Aorta (tissue), 5 donors: ENCODE measurements at regions not wholly inside any gene's neighbourhood (a gene's known extent, or its start where the extent isn't known, plus 50 kb on each side); places are given as distances from the start of the nearest gene placed in this dataset.

Source experiments
- ATAC-seq: fragments of 200-7000 bp; cut with Tn5 transposase; one replicate; pipeline ENCODE4 v1.9.1; 2022; ENCODE audit warnings: moderate library complexity; ENCODE audit not compliant: low FRiP score
- DNase-seq, 2 donors: peaks; one replicate each; pipeline ENCODE4 v3.0.0-alpha.2; 2020
- H3K27ac ChIP-seq, 2 donors: one replicate each; pipeline ENCODE4 v1.5.1; 2013; ENCODE audit warnings: low read length in 2 of 2, mild to moderate bottlenecking in 2 of 2, moderate library complexity in 2 of 2, control low read depth in 1 of 2, inconsistent platforms in 1 of 2, low read depth in 1 of 2
- H3K27me3 ChIP-seq, 2 donors: one replicate each; pipeline ENCODE4 v1.6.1; 2013; ENCODE audit warnings: control low read depth in 1 of 2, low read length in 1 of 2, mild to moderate bottlenecking in 1 of 2, moderate library complexity in 1 of 2; ENCODE audit not compliant: insufficient read depth in 2 of 2, control insufficient read depth in 1 of 2
- H3K36me3 ChIP-seq, 2 donors: one replicate each; pipeline ENCODE4 v1.6.1; 2013; ENCODE audit warnings: control low read depth in 1 of 2, low read length in 1 of 2, mild to moderate bottlenecking in 1 of 2; ENCODE audit not compliant: insufficient read depth in 2 of 2, control insufficient read depth in 1 of 2
- H3K4me1 ChIP-seq, 2 donors: one replicate each; pipeline ENCODE4 v1.6.1; 2013; ENCODE audit warnings: low read length in 2 of 2, control low read depth in 1 of 2, mild to moderate bottlenecking in 1 of 2, moderate library complexity in 1 of 2; ENCODE audit not compliant: insufficient read depth in 2 of 2, control insufficient read depth in 1 of 2
- H3K4me3 ChIP-seq, 2 donors: one replicate each; pipeline ENCODE4 v1.5.1; 2013; ENCODE audit warnings: low read length in 2 of 2, control low read depth in 1 of 2, mild to moderate bottlenecking in 1 of 2
- H3K9me3 ChIP-seq: one replicate; pipeline ENCODE4 v1.6.1; 2013; ENCODE audit warnings: mild to moderate bottlenecking, low read length; ENCODE audit not compliant: control insufficient read depth
- WGBS, 2 donors: extraction: QIAGEN DNeasy Blood & Tissue Kit; methylation state at CpG; one replicate each; pipeline ENCODE4 v1.1.7; 2013; 5-methylcytosine and 5-hydroxymethylcytosine counted together
- intact Hi-C, 2 donors: fragments of 100-400 bp; cut with DNase I; formaldehyde crosslinking; loops; one replicate each; pipeline versions ENCODE4 v1.14.2 to v1.15.0; 2022
- donor health status: healthy with polysubstance abuse.
- donor health status: Bipolar disorder and iron deficiency.
- donor health status: DM: no; HTN: no; CAD: no.
- donor health status: DM: no; HTN: no; CAD: no.
- donor health status: DM: yes; HTN: yes; CAD: no.

GRCh38 chr2:153057743-153058142 lies 339.3 kb downstream of the ARL6IP6 start:
- H3K27me3 ChIP-seq: no peaks in the 10 kb centered on the region
- no peak overlapping the region for H3K4me3 ChIP-seq
- intact Hi-C loops: no loop called here
- no peak overlapping the region for H3K27ac ChIP-seq
- ATAC-seq (no peak), DNase-seq (no peak)
- no peaks in the 10 kb centered on the region for H3K4me1 ChIP-seq
- H3K36me3 ChIP-seq: no peaks in the 10 kb centered on the region
- no peaks in the 10 kb centered on the region for H3K9me3 ChIP-seq
- 57 to 71% methylated on average over 1 of the region's 1 CpG for WGBS, 2 donors

GRCh38 chr2:153055182-153055581 lies 336.8 kb downstream of the ARL6IP6 start:
- H3K4me3 ChIP-seq: no peak overlapping the region
- no peaks in the 10 kb centered on the region for H3K9me3 ChIP-seq
- WGBS, 2 donors: 0 to 14% methylated on average over 1 of the region's 1 CpG
- no peaks in the 10 kb centered on the region for H3K27me3 ChIP-seq
- H3K36me3 ChIP-seq: no peaks in the 10 kb centered on the region
- no peak overlapping the region for H3K27ac ChIP-seq
- H3K4me1 ChIP-seq: no peaks in the 10 kb centered on the region
- DNase-seq (no peak), ATAC-seq (no peak)
- intact Hi-C loops: no loop called here

- Histone ChIP-seq H3K27me3 (no peaks in the 10 kb centered on the region), H3K27ac (no peak overlapping the region), H3K4me3 (no peak overlapping the region), H3K9me3 (no peaks in the 10 kb centered on the region), H3K4me1 (no peaks in the 10 kb centered on the region), H3K36me3 (no peaks in the 10 kb centered on the region)
- intact Hi-C loops: no loop called here
- 69 to 74% methylated on average over 6 of the region's 6 CpGs for WGBS, 2 donors
- ATAC-seq (no peak), DNase-seq (no peak)
These were observed 334.6 kb downstream of the ARL6IP6 start for GRCh38 chr2:153052807-153053559.

- Histone ChIP-seq H3K27ac (no peak overlapping the region), H3K4me1 (no peaks in the 10 kb centered on the region), H3K27me3 (no peaks in the 10 kb centered on the region), H3K4me3 (no peak overlapping the region), H3K9me3 (no peaks in the 10 kb centered on the region), H3K36me3 (no peaks in the 10 kb centered on the region)
- no peak for ATAC-seq
- 53 to 59% methylated on average over 1 of the region's 1 CpG for WGBS, 2 donors
- intact Hi-C loops: no loop called here
- no peak for DNase-seq
These were observed 328.8 kb downstream of the ARL6IP6 start for GRCh38 chr2:153047220-153047619.

GRCh38 chr2:153043385-153043784 lies 325.0 kb downstream of the ARL6IP6 start:
- no peak for DNase-seq
- Histone ChIP-seq H3K9me3 (no peaks in the 10 kb centered on the region), H3K27me3 (no peaks in the 10 kb centered on the region), H3K4me1 (no peaks in the 10 kb centered on the region), H3K27ac (no peak overlapping the region), H3K36me3 (no peaks in the 10 kb centered on the region), H3K4me3 (no peak overlapping the region)
- no peak for ATAC-seq
- WGBS, 2 donors: 74 to 89% methylated on average over 1 of the region's 1 CpG
- intact Hi-C loops: no loop called here

GRCh38 chr2:153028626-153029025 lies 310.2 kb downstream of the ARL6IP6 start:
- Histone ChIP-seq H3K36me3 (no peaks in the 10 kb centered on the region), H3K27ac (no peak overlapping the region), H3K9me3 (no peaks in the 10 kb centered on the region), H3K4me3 (no peak overlapping the region), H3K4me1 (no peaks in the 10 kb centered on the region), H3K27me3 (no peaks in the 10 kb centered on the region)
- DNase-seq: no peak
- intact Hi-C loops: no loop called here
- 27 to 30% methylated on average over 2 of the region's 2 CpGs for WGBS, 2 donors
- no peak for ATAC-seq

DNA sequence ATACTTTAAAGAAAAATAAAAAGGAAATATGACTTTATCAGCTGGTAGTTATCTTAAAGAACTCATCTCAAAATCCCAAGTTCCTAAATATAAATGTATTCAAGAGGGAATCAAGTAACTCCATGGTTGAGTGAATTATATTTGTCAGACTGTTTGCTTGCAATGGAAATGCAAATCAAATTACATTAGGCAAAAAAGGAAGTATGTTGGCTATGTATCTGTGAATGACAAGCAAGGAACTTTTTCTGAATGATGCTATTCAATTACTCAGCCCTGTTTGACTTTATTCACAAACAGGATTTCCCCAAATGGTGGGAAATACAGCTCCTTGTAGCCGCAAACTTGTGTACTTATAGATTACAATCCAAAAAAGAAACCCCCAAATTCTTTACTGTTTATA lies 309.1 kb downstream of the ARL6IP6 start:
- ATAC-seq (no peak), DNase-seq (no peak)
- Histone ChIP-seq H3K27ac (no peak overlapping the region), H3K9me3 (no peaks in the 10 kb centered on the region), H3K36me3 (no peaks in the 10 kb centered on the region), H3K4me3 (no peak overlapping the region), H3K27me3 (no peaks in the 10 kb centered on the region), H3K4me1 (no peaks in the 10 kb centered on the region)
- intact Hi-C loops: no loop called here
- WGBS, 2 donors: 81 to 83% methylated on average over 1 of the region's 1 CpG

GRCh38 chr2:153020201-153020600 lies 301.8 kb downstream of the ARL6IP6 start:
- no peaks in the 10 kb centered on the region for H3K36me3 ChIP-seq
- no peak overlapping the region for H3K27ac ChIP-seq
- intact Hi-C loops: no loop called here
- no peaks in the 10 kb centered on the region for H3K4me1 ChIP-seq
- no peak overlapping the region for H3K4me3 ChIP-seq
- no peaks in the 10 kb centered on the region for H3K27me3 ChIP-seq
- 79 to 88% methylated on average over 2 of the region's 2 CpGs for WGBS, 2 donors
- ATAC-seq: no peak
- H3K9me3 ChIP-seq: peaks cover 1% of the 10 kb centered on the region
- no peak for DNase-seq

GRCh38 chr2:153005071-153005730 lies 286.8 kb downstream of the ARL6IP6 start:
- WGBS, 2 donors: 56 to 68% methylated on average over 5 of the region's 5 CpGs
- no peaks in the 10 kb centered on the region for H3K36me3 ChIP-seq
- no peaks in the 10 kb centered on the region for H3K4me1 ChIP-seq
- H3K4me3 ChIP-seq: no peak overlapping the region
- H3K27me3 ChIP-seq: no peaks in the 10 kb centered on the region
- intact Hi-C loops: no loop called here
- no peak overlapping the region for H3K27ac ChIP-seq
- DNase-seq (no peak), ATAC-seq (no peak)
- no peaks in the 10 kb centered on the region for H3K9me3 ChIP-seq
